HepG2 (cell line): ENCODE measurements at regions not wholly inside any gene's neighbourhood (a gene's known extent, or its start where the extent isn't known, plus 50 kb on each side); places are given as distances from the start of the nearest gene placed in this dataset. TPM values are rescaled to one million over a fixed set of nuclear protein-coding genes. Genes with fewer than 3 reads are reported as not detected.

Source experiments
- ATAC-seq: fragments of 200-7000 bp; cut with Tn5 transposase; 3 replicates; pipeline ENCODE4 v1.9.1; 2020; ENCODE audit warnings: mild to moderate bottlenecking, moderate library complexity
- BruUV-seq: library from RNA; stranded (reverse); fragments of 400-500 nt; replicated peaks from 2 replicates; lab custom pipeline; 2021; lab: Mats Ljungman, UMichigan
- CTCF ChIA-PET: fragments of 300-600 bp; formaldehyde crosslinking; extraction: SDS; loops from one replicate; lab custom pipeline; 2021; ENCODE audit warnings: low total read pairs, inconsistent platforms, low intra/inter-chr PET ratio; lab: Yijun Ruan, JAX
- POLR2A ChIA-PET: fragments of 350-600 bp; sonication (Branson Sonifier 250); formaldehyde crosslinking; loops from one replicate; lab custom pipeline; 2020; ENCODE audit warnings: antibody characterized with exemption, inconsistent platforms; lab: Yijun Ruan, JAX
- DNase-seq: peaks from one replicate; pipeline ENCODE4 v3.0.0-alpha.2; 2015; ENCODE audit warnings: low spot score
- FAIRE-seq: peaks from 3 replicates; lab custom pipeline; 2011; peaks lifted over from hg19 to GRCh38; lab: Jason Lieb, UNC
- H2AFZ ChIP-seq: one replicate; pipeline ENCODE4 v1.6.1; 2011; ENCODE audit warnings: low read length, inconsistent platforms
- H3K27ac ChIP-seq: fragments of 300-600 bp; 3 replicates; pipeline ENCODE4 v1.8.0; 2011; ENCODE audit warnings: mixed run types, mild to moderate bottlenecking, mixed read lengths, low read length, inconsistent platforms; ENCODE audit not compliant: insufficient read depth; ENCODE audit errors: extremely low read length
- H3K27me3 ChIP-seq, 2 experiments: fragments of 200-600 bp in 1 of 2; 2 replicates in 1 of 2; 3 replicates in 1 of 2; pipeline versions ENCODE4 v1.6.0 to v1.8.0; 2011; ENCODE audit warnings: low read length in 2 of 2, mild to moderate bottlenecking in 2 of 2, moderate library complexity in 2 of 2, inconsistent platforms in 1 of 2; ENCODE audit not compliant: insufficient read depth in 2 of 2, control insufficient read depth in 1 of 2
- H3K36me3 ChIP-seq, 2 experiments: fragments of 200-600 bp in 1 of 2; replicated peaks in 1 of 2; 2 replicates in 1 of 2; 3 replicates in 1 of 2; pipeline versions ENCODE4 v1.5.1 to v1.8.0; 2011; ENCODE audit warnings: low read length in 2 of 2, inconsistent platforms in 1 of 2; ENCODE audit not compliant: insufficient read depth in 2 of 2, control insufficient read depth in 1 of 2
- H3K4me1 ChIP-seq: 2 replicates; pipeline ENCODE4 v1.5.1; 2012; ENCODE audit warnings: low read length, inconsistent platforms; ENCODE audit not compliant: insufficient read depth
- H3K4me2 ChIP-seq: 2 replicates; pipeline ENCODE4 v1.6.0; 2011; ENCODE audit warnings: low read depth, low read length, inconsistent platforms
- H3K4me3 ChIP-seq, 3 experiments: fragments of 200-600 bp in 1 of 3; sonication (generic), shearing (Covaris generic) in 1 of 3; replicated peaks in 1 of 3; 2 replicates each; pipeline ENCODE4 v1.5.1; 2011 to 2016; ENCODE audit warnings: low read length in 3 of 3, inconsistent platforms in 2 of 3, low read depth in 2 of 3, mild to moderate bottlenecking in 2 of 3, control low read depth in 1 of 3, mixed read lengths in 1 of 3; ENCODE audit not compliant: insufficient read depth in 1 of 3
- H3K79me2 ChIP-seq: one replicate; pipeline ENCODE4 v1.6.1; 2011; ENCODE audit warnings: low read length, inconsistent platforms; ENCODE audit not compliant: insufficient read depth
- H3K9ac ChIP-seq: 2 replicates; pipeline ENCODE4 v1.6.0; 2011; ENCODE audit warnings: mild to moderate bottlenecking, low read depth, low read length, inconsistent platforms; ENCODE audit not compliant: insufficient read depth
- H3K9me3 ChIP-seq: 2 replicates; pipeline ENCODE4 v1.5.1; 2012; ENCODE audit warnings: mild to moderate bottlenecking, low read length
- H4K20me1 ChIP-seq: 2 replicates; pipeline ENCODE4 v1.6.0; 2011; ENCODE audit warnings: inconsistent platforms, mild to moderate bottlenecking, low read length, moderate library complexity; ENCODE audit not compliant: insufficient read depth
- SRSF1 ChIP-seq: fragments of 200-400 bp; formaldehyde crosslinking; optimal IDR thresholded peaks from 2 replicates; pipeline ENCODE3; 2017; ENCODE audit warnings: mild to moderate bottlenecking, low read depth, low read length, moderate library complexity
- WGBS: methylation state at CpG from one replicate; pipeline ENCODE4 v1.1.6; 2017; ENCODE audit warnings: low lambda C conversion rate; 5-methylcytosine and 5-hydroxymethylcytosine counted together
- in situ Hi-C: cut with HindIII; loops from 2 replicates; pipeline ENCODE4 v1.10.0; 2017; ENCODE audit warnings: low pct_unique_long_range_greater_than_20kb; ENCODE audit not compliant: extremely low pct_ligation_motif_present
- intact Hi-C: fragments of 100-400 bp; cut with micrococcal nuclease; formaldehyde crosslinking; loops from one replicate; pipeline ENCODE4 v1.10.0; 2022; ENCODE audit not compliant: unreplicated experiment
- microRNA counts: library from miRNA; unstranded; fragments of <30 nt; microRNA quantifications from one replicate; lab custom pipeline; 2015
- microRNA-seq: library from miRNA; unstranded; fragments of <30 nt; microRNA quantifications from one replicate; pipeline ENCODE4, GENCODE V29; 2020
- small RNA-seq, 3 experiments: library from RNA; depleted of rRNA; stranded (forward); fragments of <200 nt; gene quantifications; one replicate each; pipeline ENCODE3, GENCODE V24; 2012; ENCODE audit warnings: low read depth in 2 of 3, low replicate concordance in 1 of 3; ENCODE audit not compliant: insufficient read length in 3 of 3, insufficient read depth in 2 of 3
- TF ChIP-seq, protein P1 (sequence below): sonication (generic); formaldehyde crosslinking; IDR thresholded peaks from 2 replicates; pipeline ENCODE4; 2020; ENCODE audit warnings: missing genetic modification reagents, mild to moderate bottlenecking, borderline replicate concordance
- TF ChIP-seq, protein P2 (sequence below): sonication (generic); formaldehyde crosslinking; IDR thresholded peaks from 2 replicates; pipeline ENCODE4 v1.8.0; 2022; ENCODE audit warnings: mild to moderate bottlenecking, missing genetic modification reagents; ENCODE audit not compliant: insufficient replicate concordance

DNA sequence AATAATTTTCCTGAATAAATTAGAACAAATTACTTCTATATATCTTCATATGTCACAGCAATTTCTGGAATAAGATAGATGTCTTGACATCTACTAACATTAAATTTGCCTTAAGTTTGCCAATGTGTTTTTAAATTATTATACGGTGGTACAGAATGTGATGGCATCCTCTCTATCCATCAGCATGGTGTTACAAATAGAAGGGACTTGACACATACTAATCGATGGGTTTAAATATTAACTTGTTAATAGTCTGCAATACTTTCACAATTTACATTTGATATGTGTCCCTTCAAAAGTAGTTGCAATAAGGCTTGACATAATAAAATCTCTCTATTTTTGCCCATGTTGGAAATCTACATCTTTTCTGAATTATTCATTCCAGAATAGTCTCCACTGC, 65.1 kb upstream of the PRR20A start (continued):
- TF ChIP-seq, protein P1, sequence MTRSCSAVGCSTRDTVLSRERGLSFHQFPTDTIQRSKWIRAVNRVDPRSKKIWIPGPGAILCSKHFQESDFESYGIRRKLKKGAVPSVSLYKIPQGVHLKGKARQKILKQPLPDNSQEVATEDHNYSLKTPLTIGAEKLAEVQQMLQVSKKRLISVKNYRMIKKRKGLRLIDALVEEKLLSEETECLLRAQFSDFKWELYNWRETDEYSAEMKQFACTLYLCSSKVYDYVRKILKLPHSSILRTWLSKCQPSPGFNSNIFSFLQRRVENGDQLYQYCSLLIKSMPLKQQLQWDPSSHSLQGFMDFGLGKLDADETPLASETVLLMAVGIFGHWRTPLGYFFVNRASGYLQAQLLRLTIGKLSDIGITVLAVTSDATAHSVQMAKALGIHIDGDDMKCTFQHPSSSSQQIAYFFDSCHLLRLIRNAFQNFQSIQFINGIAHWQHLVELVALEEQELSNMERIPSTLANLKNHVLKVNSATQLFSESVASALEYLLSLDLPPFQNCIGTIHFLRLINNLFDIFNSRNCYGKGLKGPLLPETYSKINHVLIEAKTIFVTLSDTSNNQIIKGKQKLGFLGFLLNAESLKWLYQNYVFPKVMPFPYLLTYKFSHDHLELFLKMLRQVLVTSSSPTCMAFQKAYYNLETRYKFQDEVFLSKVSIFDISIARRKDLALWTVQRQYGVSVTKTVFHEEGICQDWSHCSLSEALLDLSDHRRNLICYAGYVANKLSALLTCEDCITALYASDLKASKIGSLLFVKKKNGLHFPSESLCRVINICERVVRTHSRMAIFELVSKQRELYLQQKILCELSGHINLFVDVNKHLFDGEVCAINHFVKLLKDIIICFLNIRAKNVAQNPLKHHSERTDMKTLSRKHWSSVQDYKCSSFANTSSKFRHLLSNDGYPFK, result no peak

DNA sequence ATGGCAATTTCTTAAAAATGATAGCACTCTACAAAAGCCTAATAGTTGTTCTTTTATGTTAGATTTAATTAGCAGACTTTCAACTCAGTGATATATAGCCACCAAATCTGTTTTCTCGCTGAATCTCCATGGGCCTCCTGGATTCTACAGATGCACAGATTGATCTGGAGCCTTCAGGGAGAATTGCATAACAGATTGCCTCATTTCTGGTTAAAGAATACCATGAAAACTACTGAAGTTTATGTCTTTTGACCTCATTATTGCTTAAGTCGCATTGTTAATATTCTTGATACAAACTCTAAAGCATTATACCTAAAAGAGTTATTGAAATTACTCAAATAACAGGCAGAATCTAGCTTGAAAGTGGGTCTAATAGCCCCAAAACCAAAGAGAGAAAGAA, 53.7 kb upstream of the PRR20A start:
- no TSS peak for BruUV-seq
- Histone ChIP-seq H3K36me3 (no peaks in the 10 kb centered on the region), H3K4me2 (no peak overlapping the region), H3K9ac (no peak overlapping the region), H3K79me2 (no peaks in the 10 kb centered on the region), H3K27ac (no peak overlapping the region), H4K20me1 (no peaks in the 10 kb centered on the region), H3K4me1 (no peaks in the 10 kb centered on the region), H3K9me3 (peaks cover 54% of the 10 kb centered on the region), H3K27me3 (no peaks in the 10 kb centered on the region), H3K4me3 (no peak overlapping the region), H2AFZ (no peak overlapping the region)
- CTCF ChIA-PET, result no interaction called here
- FAIRE-seq (no peak), ATAC-seq (no peak), DNase-seq (no peak)
- in situ Hi-C loops, result no loop called here
- TF ChIP-seq, protein P2, sequence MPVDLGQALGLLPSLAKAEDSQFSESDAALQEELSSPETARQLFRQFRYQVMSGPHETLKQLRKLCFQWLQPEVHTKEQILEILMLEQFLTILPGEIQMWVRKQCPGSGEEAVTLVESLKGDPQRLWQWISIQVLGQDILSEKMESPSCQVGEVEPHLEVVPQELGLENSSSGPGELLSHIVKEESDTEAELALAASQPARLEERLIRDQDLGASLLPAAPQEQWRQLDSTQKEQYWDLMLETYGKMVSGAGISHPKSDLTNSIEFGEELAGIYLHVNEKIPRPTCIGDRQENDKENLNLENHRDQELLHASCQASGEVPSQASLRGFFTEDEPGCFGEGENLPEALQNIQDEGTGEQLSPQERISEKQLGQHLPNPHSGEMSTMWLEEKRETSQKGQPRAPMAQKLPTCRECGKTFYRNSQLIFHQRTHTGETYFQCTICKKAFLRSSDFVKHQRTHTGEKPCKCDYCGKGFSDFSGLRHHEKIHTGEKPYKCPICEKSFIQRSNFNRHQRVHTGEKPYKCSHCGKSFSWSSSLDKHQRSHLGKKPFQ, result no peak
- no peak for TF ChIP-seq SRSF1
- WGBS, result 0% methylated on average over 2 of the region's 2 CpGs
- POLR2A ChIA-PET, result no interaction called here
- intact Hi-C loops, result no loop called here

MicroRNA genes in the stretch of these regions (microRNA counts, 767-probe panel; counts per million panel counts)
- microRNA hsa-miR-1297 (lab: Ali Mortazavi, UCI), result not detected

Small RNA genes in the stretch of these regions (microRNA-seq; reads per million reads assigned to microRNA genes)
- gene MIR1297, result not detected
- gene MIR5007, result not detected

Small RNA genes in the stretch of these regions (small RNA-seq; reads per million reads assigned to genes)
- 0 reads per million in 3 experiments for gene MIR5007
- gene RF02271, result 0 reads per million in 3 experiments
